ENCODE measurements at regions not wholly inside any gene's neighbourhood (a gene's known extent, or its start where the extent isn't known, plus 50 kb on each side); places are given as distances from the start of the nearest gene placed in this dataset.

- TF ChIP-seq SUZ12 (IDR thresholded peaks at IDR 0.05) (no peak), ARNT (IDR thresholded peaks at IDR 0.05) (no peak), NFRKB (IDR thresholded peaks at IDR 0.05) (no peak), ZNF384 (IDR thresholded peaks at IDR 0.05) (no peak), SP1 (IDR thresholded peaks at IDR 0.05) (no peak), FOXA1 (IDR thresholded peaks at IDR 0.05) (no peak), BHLHE40 (IDR thresholded peaks at IDR 0.05; ENCODE audit: borderline replicate concordance) (no peak), FOXM1 (IDR thresholded peaks at IDR 0.05; ENCODE audit: borderline replicate concordance) (no peak), TARDBP (IDR thresholded peaks at IDR 0.05) (no peak), HDGF (IDR thresholded peaks at IDR 0.05; ENCODE audit: borderline replicate concordance) (no peak)
- TF ChIP-seq, protein P1, sequence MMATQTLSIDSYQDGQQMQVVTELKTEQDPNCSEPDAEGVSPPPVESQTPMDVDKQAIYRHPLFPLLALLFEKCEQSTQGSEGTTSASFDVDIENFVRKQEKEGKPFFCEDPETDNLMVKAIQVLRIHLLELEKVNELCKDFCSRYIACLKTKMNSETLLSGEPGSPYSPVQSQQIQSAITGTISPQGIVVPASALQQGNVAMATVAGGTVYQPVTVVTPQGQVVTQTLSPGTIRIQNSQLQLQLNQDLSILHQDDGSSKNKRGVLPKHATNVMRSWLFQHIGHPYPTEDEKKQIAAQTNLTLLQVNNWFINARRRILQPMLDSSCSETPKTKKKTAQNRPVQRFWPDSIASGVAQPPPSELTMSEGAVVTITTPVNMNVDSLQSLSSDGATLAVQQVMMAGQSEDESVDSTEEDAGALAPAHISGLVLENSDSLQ (IDR thresholded peaks at IDR 0.05): no peak
Measured at GRCh38 chr2:221850076-221850475, 278.0 kb upstream of the EPHA4 start.
